ENCODE measurements at regions not wholly inside any gene's neighbourhood (a gene's known extent, or its start where the extent isn't known, plus 50 kb on each side); places are given as distances from the start of the nearest gene placed in this dataset.

DNA sequence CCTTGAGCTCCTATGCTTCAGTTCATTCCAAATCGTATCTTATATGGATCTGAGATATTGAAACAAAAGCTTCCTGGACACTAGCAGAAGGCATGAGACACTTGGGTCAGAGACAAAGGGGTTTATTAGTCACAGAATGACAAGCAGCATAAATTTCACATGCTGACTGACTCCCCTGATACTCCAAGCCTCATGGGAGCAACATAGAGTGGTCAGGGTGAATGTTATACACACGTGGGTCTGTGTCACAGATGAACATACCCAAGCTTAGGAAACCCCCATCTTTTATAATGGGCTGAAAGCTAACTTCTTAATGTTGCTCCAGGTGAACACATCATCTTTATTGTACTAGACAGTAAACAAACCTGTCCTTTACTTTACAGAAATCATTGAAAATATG, 599.9 kb upstream of the RGS18 start:
- no peak overlapping the region for H3K4me3 ChIP-seq (ENCODE audit: insufficient read depth, low read depth, low read length)
- dilution Hi-C loops (cut with HindIII; ENCODE audit: low sequenced_read_pairs, unreplicated experiment) (no loop called here), intact Hi-C loops (cut with micrococcal nuclease) (no loop called here), in situ Hi-C loops (cut with MboI; ENCODE audit: low sequenced_read_pairs) (no loop called here)
- no peak for ATAC-seq (ENCODE audit: low read depth)
- no CpG with 5 or more reads among the region's 2 CpGs for WGBS, 2 experiments (ENCODE audit: extremely low coverage in 2 of 2, insufficient read length in 1 of 2)
- H3K56ac ChIP-seq (ENCODE audit: extremely low read depth, insufficient read depth, low read length): no peak overlapping the region
- H3K9me3 ChIP-seq (ENCODE audit: control insufficient read depth, insufficient read depth, low read length): no peaks in the 10 kb centered on the region
- no peaks in the 10 kb centered on the region for H3K9me1 ChIP-seq (ENCODE audit: insufficient read depth, low read length)
- H3K14ac ChIP-seq (replicated peaks; ENCODE audit: low read depth, low read length): no peak overlapping the region
- no peak overlapping the region for H3K4me2 ChIP-seq (ENCODE audit: low read depth, low read length)
- no peak overlapping the region for H3K18ac ChIP-seq (ENCODE audit: low read depth, low read length)
- H3K23ac ChIP-seq (ENCODE audit: low read depth, low read length): no peak overlapping the region
- H2BK15ac ChIP-seq (ENCODE audit: low read depth, low read length): no peak overlapping the region
- H3K27me3 ChIP-seq (ENCODE audit: control insufficient read depth, insufficient read depth, low read length): no peaks in the 10 kb centered on the region
- BruUV-seq (replicated peaks): no TSS peak
- no peak overlapping the region for H3K9ac ChIP-seq (ENCODE audit: low read depth, low read length)
- no peak overlapping the region for H3K27ac ChIP-seq (ENCODE audit: insufficient read depth, low read length)
- H2BK20ac ChIP-seq (ENCODE audit: low read depth, low read length): no peak overlapping the region
- H2AK5ac ChIP-seq (ENCODE audit: low read depth, low read length): no peak overlapping the region
- peak; percentile 1 for DNase-seq
- no peak overlapping the region for H2AFZ ChIP-seq (replicated peaks; ENCODE audit: low read length, poor library complexity)
- H3K79me1 ChIP-seq (ENCODE audit: low read depth in 1 of 2, low read length in 2 of 2): no peaks in the 10 kb centered on the region
- no peak overlapping the region for H4K5ac ChIP-seq (ENCODE audit: low read depth, low read length)
- ChIA-PET POLR2A (ENCODE audit: unreplicated experiment) (no interaction called here), CTCF (no interaction called here)
- H4K20me1 ChIP-seq (ENCODE audit: insufficient read depth, low read length): no peaks in the 10 kb centered on the region
- H2BK5ac ChIP-seq (ENCODE audit: low read depth, low read length, poor library complexity, severe bottlenecking): no peak overlapping the region
- H4K8ac ChIP-seq (ENCODE audit: low read depth in 2 of 2, low read length in 2 of 2): no peak overlapping the region
- H2AK9ac ChIP-seq (replicated peaks; ENCODE audit: low read depth, low read length, poor library complexity): no peak overlapping the region
- no peak overlapping the region for H2BK120ac ChIP-seq (ENCODE audit: low read depth, low read length)
- H3K4ac ChIP-seq (ENCODE audit: low read depth, low read length): no peak overlapping the region
- H4K91ac ChIP-seq (ENCODE audit: insufficient read depth, low read depth, low read length): no peak overlapping the region
- H3K4me1 ChIP-seq (ENCODE audit: control insufficient read depth, insufficient read depth, low read length): no peaks in the 10 kb centered on the region
- TF ChIP-seq RFX5 (IDR thresholded peaks at IDR 0.05; ENCODE audit: low read depth, low read length): no peak
- TF ChIP-seq NFE2L2 (IDR thresholded peaks at IDR 0.05; ENCODE audit: low read depth, low read length): no peak
- no peak for TF ChIP-seq MAFK (IDR thresholded peaks at IDR 0.05; ENCODE audit: low read depth, low read length)
- TF ChIP-seq RAD21 (IDR thresholded peaks at IDR 0.05; ENCODE audit: low read length): no peak
- no peak for TF ChIP-seq BHLHE40 (IDR thresholded peaks at IDR 0.05; ENCODE audit: low read depth, low read length)
- TF ChIP-seq MAZ (IDR thresholded peaks at IDR 0.05; ENCODE audit: borderline replicate concordance, low read depth, low read length): no peak
- TF ChIP-seq POLR2A (IDR thresholded peaks at IDR 0.05; ENCODE audit: low read depth, low read length): no peak
- no peak for TF ChIP-seq CHD1 (IDR thresholded peaks at IDR 0.05; ENCODE audit: low read depth, low read length)
- TF ChIP-seq CTCF (conservative IDR thresholded peaks at IDR 0.05; ENCODE audit: low read depth, low read length): no peak
- no peak for TF ChIP-seq CEBPB (IDR thresholded peaks at IDR 0.05; ENCODE audit: low read depth, low read length)
- no peak for TF ChIP-seq MXI1 (IDR thresholded peaks at IDR 0.05; ENCODE audit: borderline replicate concordance, low read depth, low read length)
- no peak for TF ChIP-seq FOS (IDR thresholded peaks at IDR 0.05; ENCODE audit: low read depth, low read length)
- no peaks in the 10 kb centered on the region for H3K36me3 ChIP-seq (ENCODE audit: control insufficient read depth, insufficient read depth, low read length)

All from IMR-90 (cell line).